ENCODE measurements at regions not wholly inside any gene's neighbourhood (a gene's known extent, or its start where the extent isn't known, plus 50 kb on each side); places are given as distances from the start of the nearest gene placed in this dataset.

DNA sequence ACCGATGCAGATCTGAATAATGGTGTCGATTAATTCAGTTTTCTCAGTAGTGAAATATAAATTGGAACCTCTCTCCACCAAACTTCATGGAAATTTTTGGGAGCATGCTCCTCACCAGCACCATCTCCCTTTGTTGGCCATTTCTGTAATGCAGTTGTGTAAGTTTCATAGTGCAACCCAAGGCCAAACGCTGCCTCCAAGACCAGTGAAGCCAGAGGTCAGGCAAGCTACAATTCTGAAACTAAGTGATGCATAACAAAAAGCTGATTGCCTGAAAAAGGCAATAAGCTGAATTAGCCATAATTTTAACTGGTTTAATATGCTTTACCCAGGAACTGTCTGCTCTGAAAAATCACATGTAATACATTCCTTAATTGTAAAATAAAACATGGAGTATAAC is 138.3 kb upstream of the TACR1 start:
- DNase-seq = no peak
- Histone ChIP-seq H3K36me3 (no peaks in the 10 kb centered on the region), H3K4me3 (no peak overlapping the region), H3K4me1 (no peaks in the 10 kb centered on the region), H3K27me3 (no peaks in the 10 kb centered on the region), H3K27ac (no peak overlapping the region), H3K9me3 (no peaks in the 10 kb centered on the region)
- WGBS, 5 donors = 88 to 94% (median 91%) methylated on average over 3 of the region's 3 CpGs
- TF ChIP-seq POLR2A (IDR thresholded peaks at IDR 0.05) (no peak), EP300 (IDR thresholded peaks at IDR 0.05) (no peak), POLR2AphosphoS5 (IDR thresholded peaks at IDR 0.05) (no peak)
- TF ChIP-seq, protein P1, sequence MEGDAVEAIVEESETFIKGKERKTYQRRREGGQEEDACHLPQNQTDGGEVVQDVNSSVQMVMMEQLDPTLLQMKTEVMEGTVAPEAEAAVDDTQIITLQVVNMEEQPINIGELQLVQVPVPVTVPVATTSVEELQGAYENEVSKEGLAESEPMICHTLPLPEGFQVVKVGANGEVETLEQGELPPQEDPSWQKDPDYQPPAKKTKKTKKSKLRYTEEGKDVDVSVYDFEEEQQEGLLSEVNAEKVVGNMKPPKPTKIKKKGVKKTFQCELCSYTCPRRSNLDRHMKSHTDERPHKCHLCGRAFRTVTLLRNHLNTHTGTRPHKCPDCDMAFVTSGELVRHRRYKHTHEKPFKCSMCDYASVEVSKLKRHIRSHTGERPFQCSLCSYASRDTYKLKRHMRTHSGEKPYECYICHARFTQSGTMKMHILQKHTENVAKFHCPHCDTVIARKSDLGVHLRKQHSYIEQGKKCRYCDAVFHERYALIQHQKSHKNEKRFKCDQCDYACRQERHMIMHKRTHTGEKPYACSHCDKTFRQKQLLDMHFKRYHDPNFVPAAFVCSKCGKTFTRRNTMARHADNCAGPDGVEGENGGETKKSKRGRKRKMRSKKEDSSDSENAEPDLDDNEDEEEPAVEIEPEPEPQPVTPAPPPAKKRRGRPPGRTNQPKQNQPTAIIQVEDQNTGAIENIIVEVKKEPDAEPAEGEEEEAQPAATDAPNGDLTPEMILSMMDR (IDR thresholded peaks at IDR 0.05) = no peak
- intact Hi-C loops (cut with DNase I; ENCODE audit: low total_unique reads) = no loop called here

DNA sequence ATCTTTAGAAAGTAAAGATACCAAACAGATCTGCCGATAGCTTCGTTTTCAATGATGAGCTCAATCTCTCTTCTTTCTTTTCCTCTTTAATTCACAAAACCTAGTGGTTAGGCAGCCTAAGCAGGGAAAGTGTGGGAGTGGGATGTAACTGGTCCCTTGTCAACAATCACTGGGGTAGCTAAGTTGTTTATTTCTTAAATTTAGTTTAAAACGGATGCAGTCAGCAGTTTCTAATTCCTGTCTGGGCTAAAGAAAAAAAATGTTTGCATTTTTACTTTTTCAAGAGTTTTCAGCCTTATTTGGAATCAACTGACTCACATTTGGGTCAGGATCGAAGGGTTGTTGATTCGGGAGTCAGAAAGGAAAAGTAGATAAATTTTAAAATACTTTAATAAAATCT is 137.7 kb upstream of the TACR1 start:
- Histone ChIP-seq H3K27me3 (no peaks in the 10 kb centered on the region), H3K27ac (no peak overlapping the region), H3K4me1 (no peaks in the 10 kb centered on the region), H3K36me3 (no peaks in the 10 kb centered on the region), H3K9me3 (no peaks in the 10 kb centered on the region), H3K4me3 (no peak overlapping the region)
- WGBS, 5 donors = 45 to 65% (median 57%) methylated on average over 5 of the region's 5 CpGs
- no peak for DNase-seq
- intact Hi-C loops (cut with DNase I; ENCODE audit: low total_unique reads) = no loop called here
- TF ChIP-seq EP300 (IDR thresholded peaks at IDR 0.05) = no peak

DNA sequence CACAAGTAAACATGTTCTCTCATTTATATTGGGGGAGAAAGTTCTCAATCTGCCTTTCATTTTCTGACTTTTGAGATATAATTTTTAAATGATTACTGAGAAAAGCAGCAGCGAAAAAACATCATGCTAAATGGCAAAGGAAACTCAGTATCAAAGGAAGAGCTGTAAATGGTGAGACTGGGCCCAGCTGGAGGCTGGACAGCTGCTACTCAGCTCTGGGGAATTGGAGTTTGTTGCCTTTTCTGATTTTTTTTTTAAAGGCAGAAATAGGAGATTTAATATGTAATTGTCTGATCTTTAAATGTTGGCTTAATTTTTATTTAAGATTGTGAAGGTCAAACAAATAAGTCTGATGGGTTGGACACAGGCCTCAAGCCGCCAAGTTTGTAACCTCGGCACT is 137.1 kb upstream of the TACR1 start:
- no peak overlapping the region for H3K27ac ChIP-seq

DNA sequence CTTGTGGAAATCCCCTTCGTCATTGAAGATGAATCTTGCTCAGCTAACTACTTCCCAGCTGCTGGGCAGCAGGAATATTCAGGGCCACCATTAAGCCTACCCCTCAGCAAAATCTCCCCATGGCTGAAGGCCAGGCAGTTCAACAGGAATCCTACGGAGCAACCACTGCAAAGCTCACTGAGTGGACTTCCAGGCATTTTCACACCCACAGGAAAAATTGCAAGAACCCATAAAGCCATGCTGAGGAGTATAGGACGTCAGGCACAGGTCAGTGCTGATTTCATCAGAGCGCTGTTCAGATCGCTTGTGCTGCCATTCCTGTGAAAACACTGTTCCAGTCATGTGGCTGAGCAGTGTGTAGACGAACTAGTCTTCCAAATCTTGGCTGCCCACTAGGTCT is 134.8 kb upstream of the TACR1 start:
- H3K27me3 ChIP-seq = no peaks in the 10 kb centered on the region
- TF ChIP-seq POLR2AphosphoS5 (IDR thresholded peaks at IDR 0.05) (no peak), POLR2A (IDR thresholded peaks at IDR 0.05) (no peak), EP300 (IDR thresholded peaks at IDR 0.05) (no peak)
- TF ChIP-seq, protein P1 (IDR thresholded peaks at IDR 0.05) = no peak
- H3K4me1 ChIP-seq = no peaks in the 10 kb centered on the region
- H3K9me3 ChIP-seq = no peaks in the 10 kb centered on the region
- no peaks in the 10 kb centered on the region for H3K36me3 ChIP-seq
- no peak for DNase-seq
- H3K27ac ChIP-seq = no peak overlapping the region
- intact Hi-C loops (cut with DNase I; ENCODE audit: low total_unique reads) = no loop called here
- no peak overlapping the region for H3K4me3 ChIP-seq
- WGBS, 5 donors = 80 to 87% (median 84%) methylated on average over 6 of the region's 6 CpGs

More for the DNA sequence above, 137.1 kb upstream of the TACR1 start:
- DNase-seq = no peak
- intact Hi-C loops (cut with DNase I; ENCODE audit: low total_unique reads) = no loop called here
- H3K27me3 ChIP-seq = no peaks in the 10 kb centered on the region
- no peaks in the 10 kb centered on the region for H3K36me3 ChIP-seq
- H3K9me3 ChIP-seq = no peaks in the 10 kb centered on the region
- TF ChIP-seq EP300 (IDR thresholded peaks at IDR 0.05) = no peak
- TF ChIP-seq, protein P1 (IDR thresholded peaks at IDR 0.05) = no peak
- TF ChIP-seq POLR2AphosphoS5 (IDR thresholded peaks at IDR 0.05) = no peak
- no peak for TF ChIP-seq POLR2A (IDR thresholded peaks at IDR 0.05)
- H3K4me1 ChIP-seq = no peaks in the 10 kb centered on the region
- no peak overlapping the region for H3K4me3 ChIP-seq
- 69 to 77% (median 74%) methylated on average over 3 of the region's 3 CpGs for WGBS, 5 donors

DNA sequence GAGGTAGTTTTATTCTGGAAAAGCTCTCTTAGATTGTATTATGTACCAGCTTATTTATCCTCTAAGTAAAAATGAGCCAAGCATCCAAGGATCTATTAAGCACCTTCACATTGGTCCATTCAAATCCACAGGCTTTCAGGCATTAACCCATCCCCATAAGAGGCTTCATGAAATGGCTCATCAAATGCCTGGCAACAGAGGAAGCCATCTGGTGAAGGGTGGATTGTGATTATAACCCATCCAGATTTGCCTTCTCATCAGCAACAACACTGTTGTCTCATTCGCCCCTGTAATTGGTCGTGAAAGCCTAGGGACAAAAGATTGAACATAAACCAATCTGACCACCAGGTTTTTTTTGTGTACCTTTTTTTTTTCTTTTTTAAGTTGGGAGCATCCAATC is 134.3 kb upstream of the TACR1 start:
- Histone ChIP-seq H3K9me3 (no peaks in the 10 kb centered on the region), H3K36me3 (no peaks in the 10 kb centered on the region), H3K27me3 (no peaks in the 10 kb centered on the region), H3K4me1 (no peaks in the 10 kb centered on the region), H3K27ac (no peak overlapping the region), H3K4me3 (no peak overlapping the region)
- no peak for TF ChIP-seq POLR2AphosphoS5 (IDR thresholded peaks at IDR 0.05)
- no peak for TF ChIP-seq POLR2A (IDR thresholded peaks at IDR 0.05)
- TF ChIP-seq, protein P1 (IDR thresholded peaks at IDR 0.05) = no peak
- no peak for TF ChIP-seq EP300 (IDR thresholded peaks at IDR 0.05)
- 82 to 95% (median 89%) methylated on average over 2 of the region's 2 CpGs for WGBS, 5 donors
- DNase-seq = no peak
- intact Hi-C loops (cut with DNase I; ENCODE audit: low total_unique reads) = no loop called here

All from stomach (tissue), 8 donors.